ENCODE measurements at regions not wholly inside any gene's neighbourhood (a gene's known extent, or its start where the extent isn't known, plus 50 kb on each side); places are given as distances from the start of the nearest gene placed in this dataset.

DNA sequence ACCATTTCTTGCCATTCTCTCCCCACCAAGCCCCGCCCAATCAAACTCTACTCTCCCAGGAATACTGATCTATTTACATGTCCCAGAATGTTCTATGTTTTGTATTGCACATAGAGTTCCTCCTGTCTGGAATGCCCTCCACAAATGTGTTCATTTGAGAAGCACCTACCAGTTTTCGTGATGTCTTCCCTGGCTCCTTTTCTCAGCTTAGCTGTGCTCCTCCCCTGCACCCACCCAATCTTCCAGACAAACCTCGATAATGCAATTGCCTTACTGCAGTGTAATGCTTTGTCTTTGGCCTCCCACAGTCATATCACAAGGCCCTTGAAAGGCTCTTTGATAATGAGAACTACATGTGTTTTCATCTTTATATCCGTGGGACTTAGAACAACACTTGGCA lies 214.5 kb upstream of the ANKRD55 start (continued):
- TF ChIP-seq, protein P1, sequence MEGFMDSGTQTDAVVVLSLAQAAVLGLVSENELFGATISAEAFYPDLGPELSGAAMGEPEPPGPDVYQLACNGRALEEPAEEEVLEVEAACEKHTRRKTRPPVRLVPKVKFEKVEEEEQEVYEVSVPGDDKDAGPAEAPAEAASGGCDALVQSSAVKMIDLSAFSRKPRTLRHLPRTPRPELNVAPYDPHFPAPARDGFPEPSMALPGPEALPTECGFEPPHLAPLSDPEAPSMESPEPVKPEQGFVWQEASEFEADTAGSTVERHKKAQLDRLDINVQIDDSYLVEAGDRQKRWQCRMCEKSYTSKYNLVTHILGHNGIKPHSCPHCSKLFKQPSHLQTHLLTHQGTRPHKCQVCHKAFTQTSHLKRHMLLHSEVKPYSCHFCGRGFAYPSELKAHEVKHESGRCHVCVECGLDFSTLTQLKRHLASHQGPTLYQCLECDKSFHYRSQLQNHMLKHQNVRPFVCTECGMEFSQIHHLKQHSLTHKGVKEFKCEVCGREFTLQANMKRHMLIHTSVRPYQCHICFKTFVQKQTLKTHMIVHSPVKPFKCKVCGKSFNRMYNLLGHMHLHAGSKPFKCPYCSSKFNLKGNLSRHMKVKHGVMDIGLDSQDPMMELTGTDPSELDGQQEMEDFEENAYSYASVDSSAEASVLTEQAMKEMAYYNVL (CRISPR knock-in tag; IDR thresholded peaks at IDR 0.05; ENCODE audit: borderline replicate concordance) = peak; percentile 7; the same call in 1 of the 2 replicates
- TF ChIP-seq ZBTB42 (CRISPR knock-in tag; IDR thresholded peaks at IDR 0.05) = no peak
- TF ChIP-seq, protein P2, sequence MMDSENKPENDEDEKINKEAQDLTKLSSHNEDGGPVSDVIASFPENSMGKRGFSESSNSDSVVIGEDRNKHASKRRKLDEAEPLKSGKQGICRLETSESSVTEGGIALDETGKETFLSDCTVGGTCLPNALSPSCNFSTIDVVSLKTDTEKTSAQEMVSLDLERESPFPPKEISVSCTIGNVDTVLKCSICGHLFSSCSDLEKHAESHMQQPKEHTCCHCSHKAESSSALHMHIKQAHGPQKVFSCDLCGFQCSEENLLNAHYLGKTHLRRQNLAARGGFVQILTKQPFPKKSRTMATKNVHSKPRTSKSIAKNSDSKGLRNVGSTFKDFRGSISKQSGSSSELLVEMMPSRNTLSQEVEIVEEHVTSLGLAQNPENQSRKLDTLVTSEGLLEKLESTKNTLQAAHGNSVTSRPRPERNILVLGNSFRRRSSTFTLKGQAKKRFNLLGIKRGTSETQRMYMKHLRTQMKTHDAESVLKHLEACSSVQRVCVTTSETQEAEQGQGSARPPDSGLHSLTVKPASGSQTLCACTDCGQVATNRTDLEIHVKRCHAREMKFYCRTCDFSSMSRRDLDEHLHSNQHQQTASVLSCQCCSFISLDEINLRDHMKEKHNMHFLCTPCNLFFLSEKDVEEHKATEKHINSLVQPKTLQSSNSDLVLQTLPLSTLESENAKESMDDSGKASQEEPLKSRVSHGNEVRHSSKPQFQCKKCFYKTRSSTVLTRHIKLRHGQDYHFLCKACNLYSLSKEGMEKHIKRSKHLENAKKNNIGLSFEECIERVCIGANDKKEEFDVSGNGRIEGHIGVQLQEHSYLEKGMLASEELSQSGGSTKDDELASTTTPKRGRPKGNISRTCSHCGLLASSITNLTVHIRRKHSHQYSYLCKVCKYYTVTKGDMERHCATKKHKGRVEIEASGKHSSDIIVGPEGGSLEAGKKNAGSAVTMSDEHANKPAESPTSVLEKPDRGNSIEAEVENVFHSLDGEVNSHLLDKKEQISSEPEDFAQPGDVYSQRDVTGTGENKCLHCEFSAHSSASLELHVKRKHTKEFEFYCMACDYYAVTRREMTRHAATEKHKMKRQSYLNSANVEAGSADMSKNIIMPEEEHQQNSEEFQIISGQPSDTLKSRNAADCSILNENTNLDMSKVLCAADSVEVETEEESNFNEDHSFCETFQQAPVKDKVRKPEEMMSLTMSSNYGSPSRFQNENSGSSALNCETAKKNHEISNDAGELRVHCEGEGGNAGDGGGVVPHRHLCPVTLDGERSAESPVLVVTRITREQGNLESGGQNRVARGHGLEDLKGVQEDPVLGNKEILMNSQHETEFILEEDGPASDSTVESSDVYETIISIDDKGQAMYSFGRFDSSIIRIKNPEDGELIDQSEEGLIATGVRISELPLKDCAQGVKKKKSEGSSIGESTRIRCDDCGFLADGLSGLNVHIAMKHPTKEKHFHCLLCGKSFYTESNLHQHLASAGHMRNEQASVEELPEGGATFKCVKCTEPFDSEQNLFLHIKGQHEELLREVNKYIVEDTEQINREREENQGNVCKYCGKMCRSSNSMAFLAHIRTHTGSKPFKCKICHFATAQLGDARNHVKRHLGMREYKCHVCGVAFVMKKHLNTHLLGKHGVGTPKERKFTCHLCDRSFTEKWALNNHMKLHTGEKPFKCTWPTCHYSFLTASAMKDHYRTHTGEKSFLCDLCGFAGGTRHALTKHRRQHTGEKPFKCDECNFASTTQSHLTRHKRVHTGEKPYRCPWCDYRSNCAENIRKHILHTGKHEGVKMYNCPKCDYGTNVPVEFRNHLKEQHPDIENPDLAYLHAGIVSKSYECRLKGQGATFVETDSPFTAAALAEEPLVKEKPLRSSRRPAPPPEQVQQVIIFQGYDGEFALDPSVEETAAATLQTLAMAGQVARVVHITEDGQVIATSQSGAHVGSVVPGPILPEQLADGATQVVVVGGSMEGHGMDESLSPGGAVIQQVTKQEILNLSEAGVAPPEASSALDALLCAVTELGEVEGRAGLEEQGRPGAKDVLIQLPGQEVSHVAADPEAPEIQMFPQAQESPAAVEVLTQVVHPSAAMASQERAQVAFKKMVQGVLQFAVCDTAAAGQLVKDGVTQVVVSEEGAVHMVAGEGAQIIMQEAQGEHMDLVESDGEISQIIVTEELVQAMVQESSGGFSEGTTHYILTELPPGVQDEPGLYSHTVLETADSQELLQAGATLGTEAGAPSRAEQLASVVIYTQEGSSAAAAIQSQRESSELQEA (CRISPR knock-in tag; IDR thresholded peaks at IDR 0.05; ENCODE audit: not compliant biosample characterization) = no peak
- no peak for TF ChIP-seq CEBPB (IDR thresholded peaks at IDR 0.05; ENCODE audit: borderline replicate concordance, low read depth, low read length)
- peak; percentile 2; the same call in 1 of the 2 replicates for TF ChIP-seq HDAC1 (CRISPR knock-in tag; IDR thresholded peaks at IDR 0.05)
- no peak for TF ChIP-seq BHLHE40 (IDR thresholded peaks at IDR 0.05; ENCODE audit: low read length)
- no peak for TF ChIP-seq EED (CRISPR knock-in tag; IDR thresholded peaks at IDR 0.05)
- no peak for TF ChIP-seq ZNF335 (CRISPR knock-in tag; IDR thresholded peaks at IDR 0.05)
- TF ChIP-seq ZNF510 (CRISPR knock-in tag; IDR thresholded peaks at IDR 0.05; ENCODE audit: low read depth) = no peak
- no peak for TF ChIP-seq ZNF274 (CRISPR knock-in tag; IDR thresholded peaks at IDR 0.05)
- TF ChIP-seq RNF2 (conservative IDR thresholded peaks at IDR 0.05; ENCODE audit: low read depth) = no peak
- TF ChIP-seq, protein P3, sequence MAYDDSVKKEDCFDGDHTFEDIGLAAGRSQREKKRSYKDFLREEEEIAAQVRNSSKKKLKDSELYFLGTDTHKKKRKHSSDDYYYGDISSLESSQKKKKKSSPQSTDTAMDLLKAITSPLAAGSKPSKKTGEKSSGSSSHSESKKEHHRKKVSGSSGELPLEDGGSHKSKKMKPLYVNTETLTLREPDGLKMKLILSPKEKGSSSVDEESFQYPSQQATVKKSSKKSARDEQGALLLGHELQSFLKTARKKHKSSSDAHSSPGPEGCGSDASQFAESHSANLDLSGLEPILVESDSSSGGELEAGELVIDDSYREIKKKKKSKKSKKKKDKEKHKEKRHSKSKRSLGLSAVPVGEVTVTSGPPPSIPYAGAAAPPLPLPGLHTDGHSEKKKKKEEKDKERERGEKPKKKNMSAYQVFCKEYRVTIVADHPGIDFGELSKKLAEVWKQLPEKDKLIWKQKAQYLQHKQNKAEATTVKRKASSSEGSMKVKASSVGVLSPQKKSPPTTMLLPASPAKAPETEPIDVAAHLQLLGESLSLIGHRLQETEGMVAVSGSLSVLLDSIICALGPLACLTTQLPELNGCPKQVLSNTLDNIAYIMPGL (CRISPR knock-in tag; IDR thresholded peaks at IDR 0.05; ENCODE audit: borderline replicate concordance in 1 of 2, low read depth in 1 of 2) = 0 out of 4 replicates have a peak, but pooled peaks of 1 of the 2 experiments have one; percentile 12
- TF ChIP-seq, protein P4, sequence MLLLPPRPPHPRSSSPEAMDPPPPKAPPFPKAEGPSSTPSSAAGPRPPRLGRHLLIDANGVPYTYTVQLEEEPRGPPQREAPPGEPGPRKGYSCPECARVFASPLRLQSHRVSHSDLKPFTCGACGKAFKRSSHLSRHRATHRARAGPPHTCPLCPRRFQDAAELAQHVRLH (CRISPR knock-in tag; IDR thresholded peaks at IDR 0.05; ENCODE audit: borderline replicate concordance, low read depth) = no peak
- TF ChIP-seq, protein P5, sequence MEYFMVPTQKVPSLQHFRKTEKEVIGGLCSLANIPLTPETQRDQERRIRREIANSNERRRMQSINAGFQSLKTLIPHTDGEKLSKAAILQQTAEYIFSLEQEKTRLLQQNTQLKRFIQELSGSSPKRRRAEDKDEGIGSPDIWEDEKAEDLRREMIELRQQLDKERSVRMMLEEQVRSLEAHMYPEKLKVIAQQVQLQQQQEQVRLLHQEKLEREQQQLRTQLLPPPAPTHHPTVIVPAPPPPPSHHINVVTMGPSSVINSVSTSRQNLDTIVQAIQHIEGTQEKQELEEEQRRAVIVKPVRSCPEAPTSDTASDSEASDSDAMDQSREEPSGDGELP (IDR thresholded peaks at IDR 0.05; ENCODE audit: borderline replicate concordance, low read depth) = 0 out of 2 replicates have a peak, but pooled peaks have one; percentile 1

All from HepG2 (cell line).